Stimulated activated CD4-positive, alpha-beta T cell treated with anti-CD3 and anti-CD28 coated beads, Interleukin-1b, Interleukin-23, amount 100 ng/mL, for 48 hours (primary cell): ENCODE measurements at regions not wholly inside any gene's neighbourhood (a gene's known extent, or its start where the extent isn't known, plus 50 kb on each side); places are given as distances from the start of the nearest gene placed in this dataset.

ENCODE experiments used
- DNase-seq: peaks from one replicate; pipeline ENCODE4 v3.0.0-alpha.2; 2020

- DNase-seq, result no peak
Observed at GRCh38 chr2:238562446-238562845, 135.7 kb downstream of the ASB1 start.

GRCh38 chr2:238563551-238563950 is 136.8 kb downstream of the ASB1 start:
- no peak for DNase-seq

- no peak for DNase-seq
Observed at GRCh38 chr2:238564286-238564920, 137.7 kb downstream of the ASB1 start.

GRCh38 chr2:238565031-238565430 is 138.3 kb downstream of the ASB1 start:
- no peak for DNase-seq

- DNase-seq, result no peak
Observed at GRCh38 chr2:238566001-238566645, 139.4 kb downstream of the ASB1 start.

- DNase-seq, result no peak
Observed at GRCh38 chr2:238567067-238567855, 140.5 kb downstream of the ASB1 start.

GRCh38 chr2:238567996-238568395 is 141.3 kb downstream of the ASB1 start:
- no peak for DNase-seq

GRCh38 chr2:238568455-238569440 is 142.0 kb downstream of the ASB1 start:
- no peak for DNase-seq

GRCh38 chr2:238569507-238570195 is 142.9 kb downstream of the ASB1 start:
- no peak for DNase-seq

- no peak for DNase-seq
Observed at GRCh38 chr2:238570391-238570790, 143.7 kb downstream of the ASB1 start.

GRCh38 chr2:238570926-238571325 is 144.2 kb downstream of the ASB1 start:
- no peak for DNase-seq

- DNase-seq, result no peak
Observed at GRCh38 chr2:238571661-238572372, 145.1 kb downstream of the ASB1 start.

GRCh38 chr2:238573065-238573778 is 146.5 kb downstream of the ASB1 start:
- peak; percentile 19 for DNase-seq

- no peak for DNase-seq
Observed at GRCh38 chr2:238573916-238574315, 147.2 kb downstream of the ASB1 start.

- DNase-seq, result no peak
Observed at GRCh38 chr2:238574490-238575271, 148.0 kb downstream of the ASB1 start.

- no peak for DNase-seq
Observed at GRCh38 chr2:238576674-238577073, 149.9 kb downstream of the ASB1 start.

- no peak for DNase-seq
Observed at GRCh38 chr2:238578256-238578655, 151.5 kb downstream of the ASB1 start.

GRCh38 chr2:238580486-238580885 is 153.8 kb downstream of the ASB1 start:
- DNase-seq, result no peak

- no peak for DNase-seq
Observed at GRCh38 chr2:238581126-238581525, 154.4 kb downstream of the ASB1 start.

- no peak for DNase-seq
Observed at GRCh38 chr2:238582159-238582558, 155.4 kb downstream of the ASB1 start.
